GM12878 (cell line): ENCODE measurements at regions not wholly inside any gene's neighbourhood (a gene's known extent, or its start where the extent isn't known, plus 50 kb on each side); places are given as distances from the start of the nearest gene placed in this dataset.

Experiments
- CREB1 ChIP-seq: IDR thresholded peaks from 2 replicates; pipeline ENCODE4 v1.6.1; 2012; ENCODE audit warnings: low read depth, mild to moderate bottlenecking, inconsistent platforms
- CREM ChIP-seq: IDR thresholded peaks from 2 replicates; pipeline ENCODE4 v1.6.1; 2014; ENCODE audit warnings: antibody characterized with exemption, low read depth
- CTCF ChIP-seq, 3 experiments: IDR thresholded peaks in 2 of 3; conservative IDR thresholded peaks in 1 of 3; 2 replicates each; pipeline ENCODE4 v1.5.1; 2011; ENCODE audit warnings: low read depth in 3 of 3, low read length in 3 of 3, mild to moderate bottlenecking in 3 of 3, control low read depth in 2 of 3, moderate library complexity in 2 of 3, inconsistent platforms in 1 of 3, mixed read lengths in 1 of 3; ENCODE audit not compliant: control insufficient read depth in 2 of 3, insufficient read depth in 1 of 3; ENCODE audit errors: extremely low read depth in 1 of 3
- EP300 ChIP-seq, 2 experiments: fragments of 150-350 bp in 1 of 2; IDR thresholded peaks; 2 replicates each; pipeline ENCODE4 v1.6.1; 2011 to 2012; ENCODE audit warnings: low read depth in 2 of 2, low read length in 2 of 2, borderline replicate concordance in 1 of 2, improper control_type of control experiment in 1 of 2, inconsistent platforms in 1 of 2; ENCODE audit not compliant: control insufficient read depth in 1 of 2
- EZH2 ChIP-seq: IDR thresholded peaks from 2 replicates; pipeline ENCODE4 v1.6.1; 2012; ENCODE audit warnings: low read depth, mild to moderate bottlenecking, control low read depth, inconsistent platforms, low read length, borderline replicate concordance; ENCODE audit not compliant: control insufficient read depth
- KDM1A ChIP-seq: fragments of 200-600 bp; sonication (generic); IDR thresholded peaks from 2 replicates; pipeline ENCODE4 v1.6.1; 2016; ENCODE audit warnings: borderline replicate concordance
- LARP7 ChIP-seq: fragments of 450-650 bp; IDR thresholded peaks from 2 replicates; pipeline ENCODE4 v1.6.1; 2017; ENCODE audit warnings: mild to moderate bottlenecking
- PKNOX1 ChIP-seq: fragments of 450-650 bp; IDR thresholded peaks from 2 replicates; pipeline ENCODE4 v1.6.1; 2016; ENCODE audit warnings: mild to moderate bottlenecking
- POLR2AphosphoS5 ChIP-seq: IDR thresholded peaks from 2 replicates; pipeline ENCODE4 v1.6.1; 2011; ENCODE audit warnings: mild to moderate bottlenecking, low read length, inconsistent platforms
- SREBF1 ChIP-seq: IDR thresholded peaks from 2 replicates; pipeline ENCODE4 v1.6.1; 2012; ENCODE audit warnings: mild to moderate bottlenecking, low read length
- SUZ12 ChIP-seq: fragments of 200-600 bp; sonication (generic); IDR thresholded peaks from one replicate; pipeline ENCODE4 v1.6.1; 2018; ENCODE audit warnings: antibody characterized with exemption, mild to moderate bottlenecking; ENCODE audit not compliant: unreplicated experiment
- YY1 ChIP-seq: IDR thresholded peaks from 2 replicates; pipeline ENCODE4 v1.6.1; 2011; ENCODE audit warnings: low read depth, mild to moderate bottlenecking, low read length

- TF ChIP-seq YY1 (no peak), EP300 (IDR thresholded peaks at IDR 0.05; ENCODE audit: borderline replicate concordance in 1 of 2, control insufficient read depth in 1 of 2, low read depth in 2 of 2, low read length in 2 of 2) (no peak), PKNOX1 (no peak), SUZ12 (no peak), KDM1A (no peak), POLR2AphosphoS5 (no peak), CREB1 (no peak), LARP7 (no peak), EZH2 (no peak), SREBF1 (no peak), CREM (no peak), CTCF (IDR thresholded peaks at IDR 0.05 in 2 of 3, conservative IDR thresholded peaks at IDR 0.05 in 1 of 3; ENCODE audit: control insufficient read depth in 2 of 3, extremely low read depth in 1 of 3, insufficient read depth in 1 of 3, low read depth in 3 of 3, low read length in 3 of 3) (no peak)
Observed at GRCh38 chr22:48702573-48703264, 1125.0 kb downstream of the BRD1 start.
